Right lobe of liver (tissue), 4 donors: ENCODE measurements at regions not wholly inside any gene's neighbourhood (a gene's known extent, or its start where the extent isn't known, plus 50 kb on each side); places are given as distances from the start of the nearest gene placed in this dataset.

Experiments
- POLR2A ChIP-seq: fragments of 450-650 bp; IDR thresholded peaks from one replicate; pipeline ENCODE4 v1.6.1; 2017; ENCODE audit warnings: antibody characterized with exemption, mild to moderate bottlenecking
- TF ChIP-seq, protein P1 (sequence below), 4 donors: fragments of 200-600 bp in 3 of 4; fragments of 450-650 bp in 1 of 4; IDR thresholded peaks; one replicate each; pipeline versions ENCODE4 v1.5.1 to v1.8.0; 2016 to 2022; ENCODE audit warnings: antibody characterized with exemption in 4 of 4, mild to moderate bottlenecking in 2 of 4
- donor health status: DM: no; HTN: no; CAD: no.
- donor health status: DM: no; HTN: no; CAD: no.
- donor health status: DM: no; HTN: yes; CAD: no.

- TF ChIP-seq, protein P1, sequence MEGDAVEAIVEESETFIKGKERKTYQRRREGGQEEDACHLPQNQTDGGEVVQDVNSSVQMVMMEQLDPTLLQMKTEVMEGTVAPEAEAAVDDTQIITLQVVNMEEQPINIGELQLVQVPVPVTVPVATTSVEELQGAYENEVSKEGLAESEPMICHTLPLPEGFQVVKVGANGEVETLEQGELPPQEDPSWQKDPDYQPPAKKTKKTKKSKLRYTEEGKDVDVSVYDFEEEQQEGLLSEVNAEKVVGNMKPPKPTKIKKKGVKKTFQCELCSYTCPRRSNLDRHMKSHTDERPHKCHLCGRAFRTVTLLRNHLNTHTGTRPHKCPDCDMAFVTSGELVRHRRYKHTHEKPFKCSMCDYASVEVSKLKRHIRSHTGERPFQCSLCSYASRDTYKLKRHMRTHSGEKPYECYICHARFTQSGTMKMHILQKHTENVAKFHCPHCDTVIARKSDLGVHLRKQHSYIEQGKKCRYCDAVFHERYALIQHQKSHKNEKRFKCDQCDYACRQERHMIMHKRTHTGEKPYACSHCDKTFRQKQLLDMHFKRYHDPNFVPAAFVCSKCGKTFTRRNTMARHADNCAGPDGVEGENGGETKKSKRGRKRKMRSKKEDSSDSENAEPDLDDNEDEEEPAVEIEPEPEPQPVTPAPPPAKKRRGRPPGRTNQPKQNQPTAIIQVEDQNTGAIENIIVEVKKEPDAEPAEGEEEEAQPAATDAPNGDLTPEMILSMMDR (IDR thresholded peaks at IDR 0.05) = no peak
- TF ChIP-seq POLR2A = no peak
Measured at GRCh38 chrX:6666624-6667023, 131.7 kb upstream of the VCX3A start.
